ENCODE measurements at regions not wholly inside any gene's neighbourhood (a gene's known extent, or its start where the extent isn't known, plus 50 kb on each side); places are given as distances from the start of the nearest gene placed in this dataset.

- TF ChIP-seq CTCF (IDR thresholded peaks at IDR 0.05; ENCODE audit: poor library complexity, severe bottlenecking) (no peak), POLR2AphosphoS5 (IDR thresholded peaks at IDR 0.05) (no peak), SMC3 (conservative IDR thresholded peaks at IDR 0.05; ENCODE audit: poor library complexity) (no peak)
Observed at GRCh38 chr6:156717542-156717941, 59.6 kb upstream of the ARID1B start (continued).

GRCh38 chr6:156715839-156716238, 61.3 kb upstream of the ARID1B start:
- Histone ChIP-seq H3K79me2 (replicated peaks; ENCODE audit: insufficient read depth, low read length) (no peaks in the 10 kb centered on the region), H3K9ac (ENCODE audit: low read length) (no peak overlapping the region), H3K27me3 (ENCODE audit: insufficient read depth, low read depth, low read length) (no peaks in the 10 kb centered on the region), H3K27ac (ENCODE audit: low read length) (no peak overlapping the region), H3K4me2 (ENCODE audit: low read length) (no peak overlapping the region), H3K4me3 (ENCODE audit: low read length) (no peak overlapping the region), H4K20me1 (ENCODE audit: insufficient read depth) (no peaks in the 10 kb centered on the region), H3F3A (ENCODE audit: insufficient read depth, low read length, poor library complexity, severe bottlenecking) (no peaks in the 10 kb centered on the region), H3K9me2 (ENCODE audit: insufficient read depth, low read length) (no peaks in the 10 kb centered on the region), H3K36me3 (ENCODE audit: insufficient read depth, low read length) (no peaks in the 10 kb centered on the region), H2AFZ (ENCODE audit: low read depth, low read length) (no peak overlapping the region), H3K9me3 (ENCODE audit: low read length) (no peaks in the 10 kb centered on the region)
- TF ChIP-seq SMC3 (conservative IDR thresholded peaks at IDR 0.05; ENCODE audit: poor library complexity) (no peak), RAD21 (conservative IDR thresholded peaks at IDR 0.05) (no peak), REST (IDR thresholded peaks at IDR 0.05; ENCODE audit: borderline replicate concordance) (no peak), POLR2AphosphoS5 (IDR thresholded peaks at IDR 0.05) (no peak), CTCF (IDR thresholded peaks at IDR 0.05; ENCODE audit: poor library complexity, severe bottlenecking) (no peak), EP300 (conservative IDR thresholded peaks at IDR 0.05; ENCODE audit: poor library complexity, severe bottlenecking) (no peak), TAF1 (IDR thresholded peaks at IDR 0.05; ENCODE audit: low read depth) (no peak), MXI1 (conservative IDR thresholded peaks at IDR 0.05; ENCODE audit: poor library complexity, severe bottlenecking) (no peak), EZH2 (IDR thresholded peaks at IDR 0.05; ENCODE audit: borderline replicate concordance, insufficient read depth, low read length, poor library complexity, severe bottlenecking) (no peak)

GRCh38 chr6:156713548-156713947, 63.6 kb upstream of the ARID1B start:
- H3K27ac ChIP-seq (ENCODE audit: low read length): no peak overlapping the region
- no peaks in the 10 kb centered on the region for H3K9me2 ChIP-seq (ENCODE audit: insufficient read depth, low read length)
- H3K4me2 ChIP-seq (ENCODE audit: low read length): no peak overlapping the region
- H2AFZ ChIP-seq (ENCODE audit: low read depth, low read length): no peak overlapping the region
- H3K79me2 ChIP-seq (replicated peaks; ENCODE audit: insufficient read depth, low read length): no peaks in the 10 kb centered on the region
- H3K36me3 ChIP-seq (ENCODE audit: insufficient read depth, low read length): no peaks in the 10 kb centered on the region
- no peaks in the 10 kb centered on the region for H3K9me3 ChIP-seq (ENCODE audit: low read length)
- H3K27me3 ChIP-seq (ENCODE audit: insufficient read depth, low read depth, low read length): no peaks in the 10 kb centered on the region
- no peak overlapping the region for H3K4me3 ChIP-seq (ENCODE audit: low read length)
- no peak overlapping the region for H3K9ac ChIP-seq (ENCODE audit: low read length)
- TF ChIP-seq SMC3 (conservative IDR thresholded peaks at IDR 0.05; ENCODE audit: poor library complexity): no peak
- TF ChIP-seq TAF1 (IDR thresholded peaks at IDR 0.05; ENCODE audit: low read depth): no peak
- no peak for TF ChIP-seq CTCF (IDR thresholded peaks at IDR 0.05; ENCODE audit: poor library complexity, severe bottlenecking)
- no peak for TF ChIP-seq REST (IDR thresholded peaks at IDR 0.05; ENCODE audit: borderline replicate concordance)
- TF ChIP-seq EP300 (conservative IDR thresholded peaks at IDR 0.05; ENCODE audit: poor library complexity, severe bottlenecking): no peak
- no peak for TF ChIP-seq MXI1 (conservative IDR thresholded peaks at IDR 0.05; ENCODE audit: poor library complexity, severe bottlenecking)
- TF ChIP-seq POLR2AphosphoS5 (IDR thresholded peaks at IDR 0.05): no peak
- no peaks in the 10 kb centered on the region for H4K20me1 ChIP-seq (ENCODE audit: insufficient read depth)
- H3F3A ChIP-seq (ENCODE audit: insufficient read depth, low read length, poor library complexity, severe bottlenecking): no peaks in the 10 kb centered on the region

Measured in neural cell (in vitro differentiated cells).